ENCODE measurements at regions not wholly inside any gene's neighbourhood (a gene's known extent, or its start where the extent isn't known, plus 50 kb on each side); places are given as distances from the start of the nearest gene placed in this dataset.

- TF ChIP-seq POLR2AphosphoS5 (IDR thresholded peaks at IDR 0.05; ENCODE audit: low read depth, low read length) (no peak), FOXP2 (optimal IDR thresholded peaks at IDR 0.05; ENCODE audit: borderline replicate concordance, extremely low read depth, extremely low read length, insufficient read depth) (no peak), TAF1 (IDR thresholded peaks at IDR 0.05; ENCODE audit: borderline replicate concordance, insufficient read depth, low read length) (no peak), REST (IDR thresholded peaks at IDR 0.05; ENCODE audit: insufficient read depth in 1 of 2, low read depth in 2 of 2, low read length in 2 of 2) (no peak), SIN3A (IDR thresholded peaks at IDR 0.05; ENCODE audit: borderline replicate concordance, insufficient read depth, low read length) (no peak)
Measured at GRCh38 chr3:82001276-82001923, 240.0 kb upstream of the GBE1 start.

- TF ChIP-seq TAF1 (IDR thresholded peaks at IDR 0.05; ENCODE audit: borderline replicate concordance, insufficient read depth, low read length) (no peak), REST (IDR thresholded peaks at IDR 0.05; ENCODE audit: insufficient read depth in 1 of 2, low read depth in 2 of 2, low read length in 2 of 2) (no peak), POLR2AphosphoS5 (IDR thresholded peaks at IDR 0.05; ENCODE audit: low read depth, low read length) (no peak), FOXP2 (optimal IDR thresholded peaks at IDR 0.05; ENCODE audit: borderline replicate concordance, extremely low read depth, extremely low read length, insufficient read depth) (no peak), SIN3A (IDR thresholded peaks at IDR 0.05; ENCODE audit: borderline replicate concordance, insufficient read depth, low read length) (no peak)
Measured at GRCh38 chr3:82000773-82001172, 239.3 kb upstream of the GBE1 start.

GRCh38 chr3:82000350-82000749 is 238.9 kb upstream of the GBE1 start:
- no peak for TF ChIP-seq FOXP2 (optimal IDR thresholded peaks at IDR 0.05; ENCODE audit: borderline replicate concordance, extremely low read depth, extremely low read length, insufficient read depth)

- TF ChIP-seq REST (IDR thresholded peaks at IDR 0.05; ENCODE audit: insufficient read depth in 1 of 2, low read depth in 2 of 2, low read length in 2 of 2) (no peak), FOXP2 (optimal IDR thresholded peaks at IDR 0.05; ENCODE audit: borderline replicate concordance, extremely low read depth, extremely low read length, insufficient read depth) (no peak), SIN3A (IDR thresholded peaks at IDR 0.05; ENCODE audit: borderline replicate concordance, insufficient read depth, low read length) (no peak)
Measured at GRCh38 chr3:81998907-81999306, 237.5 kb upstream of the GBE1 start.

GRCh38 chr3:81998139-81998755 is 236.8 kb upstream of the GBE1 start:
- TF ChIP-seq REST (IDR thresholded peaks at IDR 0.05; ENCODE audit: insufficient read depth in 1 of 2, low read depth in 2 of 2, low read length in 2 of 2) (no peak), TAF1 (IDR thresholded peaks at IDR 0.05; ENCODE audit: borderline replicate concordance, insufficient read depth, low read length) (no peak), POLR2AphosphoS5 (IDR thresholded peaks at IDR 0.05; ENCODE audit: low read depth, low read length) (no peak), SIN3A (IDR thresholded peaks at IDR 0.05; ENCODE audit: borderline replicate concordance, insufficient read depth, low read length) (no peak), FOXP2 (optimal IDR thresholded peaks at IDR 0.05; ENCODE audit: borderline replicate concordance, extremely low read depth, extremely low read length, insufficient read depth) (no peak)
